HAP-1 (cell line): ENCODE measurements at regions not wholly inside any gene's neighbourhood (a gene's known extent, or its start where the extent isn't known, plus 50 kb on each side); places are given as distances from the start of the nearest gene placed in this dataset.
"Not testable (repeated sequence)": the region's sequence is repeated elsewhere in the genome, so short reads cannot be mapped to it uniquely, and the experiment has no call there.

Experiments
- DNase-seq, 2 experiments: peaks; one replicate each; pipeline ENCODE4 v3.0.0-alpha.2; 2016 to 2020; ENCODE audit warnings: low spot score in 2 of 2
- H3K27me3 ChIP-seq: fragments of 250-450 bp; sonication (Bioruptor Pico); 2 replicates; pipeline ENCODE4 v1.5.1; 2020; ENCODE audit warnings: low read depth, mild to moderate bottlenecking, moderate library complexity
- H3K36me3 ChIP-seq: fragments of 250-450 bp; sonication (Bioruptor Pico); replicated peaks from 2 replicates; pipeline ENCODE4 v1.5.1; 2020; ENCODE audit warnings: mild to moderate bottlenecking
- H3K4me1 ChIP-seq: fragments of 250-450 bp; sonication (Bioruptor Pico); 2 replicates; pipeline ENCODE4 v1.5.1; 2020; ENCODE audit warnings: mild to moderate bottlenecking
- H3K4me3 ChIP-seq: fragments of 250-450 bp; sonication (Bioruptor Pico); 2 replicates; pipeline ENCODE4 v1.5.1; 2020; ENCODE audit warnings: mild to moderate bottlenecking, moderate library complexity
- H3K9me3 ChIP-seq: fragments of 250-450 bp; sonication (Bioruptor Pico); 2 replicates; pipeline ENCODE4 v1.5.1; 2020; ENCODE audit warnings: mild to moderate bottlenecking, moderate library complexity
- in situ Hi-C: fragments of 300-500 bp; cut with MboI; formaldehyde crosslinking; loops from 3 replicates; pipeline ENCODE4 v1.14.3; 2020; ENCODE audit warnings: low sequenced_read_pairs, inconsistent platforms, mixed read lengths

DNA sequence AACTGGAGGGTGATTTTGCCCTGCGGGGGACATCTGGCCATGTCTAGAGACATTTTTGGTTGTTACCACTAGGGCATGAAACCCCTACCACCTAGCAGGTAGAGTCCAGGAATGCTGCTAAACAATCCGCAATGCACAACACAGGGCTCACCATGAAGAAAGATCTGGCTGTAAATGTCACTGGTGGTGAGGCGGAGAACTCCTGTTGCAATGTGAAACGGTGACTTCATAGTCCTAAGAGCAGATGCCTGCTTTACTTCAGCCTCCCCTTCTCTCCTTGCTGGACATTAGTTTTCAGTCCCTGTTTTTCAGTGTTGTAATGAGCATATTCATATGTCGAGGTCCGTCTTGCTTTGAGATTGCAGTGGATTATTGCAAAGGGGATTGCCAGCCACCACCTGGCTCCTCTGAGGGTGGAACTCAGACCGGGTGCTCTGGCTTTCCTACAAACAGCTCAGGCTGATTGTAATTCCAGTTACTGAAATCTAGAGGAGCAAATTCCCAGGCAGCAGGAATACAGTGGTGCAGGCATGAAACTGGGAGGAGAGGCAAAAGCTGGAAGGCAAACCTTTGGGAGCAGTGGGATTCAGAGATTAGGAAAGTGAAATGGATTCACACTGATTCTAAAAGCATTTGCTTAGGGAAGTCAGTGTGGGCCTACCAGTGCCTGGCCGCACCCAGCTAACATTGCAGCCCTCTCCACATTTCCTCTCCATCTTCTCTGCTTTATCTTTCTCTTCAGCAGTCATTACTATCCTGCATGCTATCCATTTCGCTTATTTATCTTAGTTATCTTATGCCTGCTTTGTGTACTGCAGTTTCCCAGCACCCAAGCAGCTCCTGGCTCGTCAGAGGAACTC lies 76.1 kb upstream of the PCDH8 start:
- H3K4me3 ChIP-seq, result no peak overlapping the region
- DNase-seq, result no peak
- H3K27me3 ChIP-seq, result peaks cover 5% of the 10 kb centered on the region
- H3K4me1 ChIP-seq, result no peaks in the 10 kb centered on the region
- H3K36me3 ChIP-seq, result no peaks in the 10 kb centered on the region
- H3K9me3 ChIP-seq, result no peaks in the 10 kb centered on the region
- in situ Hi-C loops, result no loop called here

- in situ Hi-C loops, result no loop called here
- DNase-seq, result no peak
- H3K27me3 ChIP-seq, result peaks cover 5% of the 10 kb centered on the region
- H3K4me1 ChIP-seq, result no peaks in the 10 kb centered on the region
- no peaks in the 10 kb centered on the region for H3K9me3 ChIP-seq
- no peak overlapping the region for H3K4me3 ChIP-seq
- no peaks in the 10 kb centered on the region for H3K36me3 ChIP-seq
These were observed 74.5 kb upstream of the PCDH8 start for GRCh38 chr13:52922961-52923360.

DNA sequence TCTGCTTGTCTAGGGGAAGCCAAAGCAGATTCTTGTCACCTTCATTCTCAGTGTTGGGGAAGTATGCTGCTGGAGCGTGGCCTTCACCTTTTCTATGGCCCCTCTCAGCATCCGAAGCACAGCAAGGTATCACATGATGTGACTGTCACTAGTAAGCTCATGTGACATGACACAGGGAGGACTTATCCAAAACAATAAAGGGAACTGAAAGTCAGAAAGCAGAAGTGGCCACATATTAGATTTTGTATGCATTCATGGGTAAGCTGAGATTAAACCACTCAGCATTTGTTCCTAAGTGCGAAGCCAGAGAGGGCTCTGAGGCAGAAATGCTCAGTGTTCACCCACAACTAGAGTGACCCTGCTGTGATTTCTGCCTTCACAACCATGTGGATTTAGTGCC lies 72.8 kb upstream of the PCDH8 start:
- H3K4me3 ChIP-seq, result no peak overlapping the region
- H3K36me3 ChIP-seq, result no peaks in the 10 kb centered on the region
- H3K4me1 ChIP-seq, result no peaks in the 10 kb centered on the region
- H3K27me3 ChIP-seq, result no peaks in the 10 kb centered on the region
- no peak for DNase-seq
- in situ Hi-C loops, result no loop called here
- no peaks in the 10 kb centered on the region for H3K9me3 ChIP-seq

- in situ Hi-C loops, result no loop called here
- H3K9me3 ChIP-seq, result no peaks in the 10 kb centered on the region
- H3K4me1 ChIP-seq, result no peaks in the 10 kb centered on the region
- H3K27me3 ChIP-seq, result peaks cover 20% of the 10 kb centered on the region
- no peak for DNase-seq
- no peak overlapping the region for H3K4me3 ChIP-seq
- H3K36me3 ChIP-seq, result no peaks in the 10 kb centered on the region
These were observed 68.1 kb upstream of the PCDH8 start for GRCh38 chr13:52916486-52916990.

GRCh38 chr13:52911340-52911739 lies 62.9 kb upstream of the PCDH8 start:
- H3K9me3 ChIP-seq, result no peaks in the 10 kb centered on the region
- no peaks in the 10 kb centered on the region for H3K4me1 ChIP-seq
- H3K27me3 ChIP-seq, result peaks cover 67% of the 10 kb centered on the region
- no peak for DNase-seq
- in situ Hi-C loops, result no loop called here
- no peak overlapping the region for H3K4me3 ChIP-seq
- H3K36me3 ChIP-seq, result no peaks in the 10 kb centered on the region

DNA sequence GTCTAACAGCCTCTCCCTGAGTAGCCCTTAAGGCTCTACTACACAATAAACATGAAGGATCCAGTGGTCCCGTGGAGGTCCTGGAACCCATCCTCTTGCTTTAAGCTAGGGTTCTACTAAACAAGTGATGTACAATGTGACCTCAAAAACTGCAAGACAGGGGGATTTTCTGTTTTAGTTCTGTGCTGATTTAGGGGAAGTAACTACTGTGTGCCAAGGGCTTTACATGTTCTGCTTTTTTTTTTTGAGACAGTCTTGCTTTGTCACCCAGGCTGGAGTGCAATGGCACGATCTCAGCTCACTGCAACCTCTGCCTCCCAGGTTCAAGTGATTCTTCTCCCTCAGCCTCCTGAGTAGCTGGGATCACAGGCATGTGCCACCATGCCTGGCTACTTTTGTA lies 61.9 kb upstream of the PCDH8 start:
- in situ Hi-C loops, result not testable (repeated sequence)

GRCh38 chr13:52906122-52906903 lies 57.9 kb upstream of the PCDH8 start:
- peaks cover 62% of the 10 kb centered on the region for H3K27me3 ChIP-seq
- no peak overlapping the region for H3K4me3 ChIP-seq
- DNase-seq, result no peak
- peaks cover 7% of the 10 kb centered on the region for H3K4me1 ChIP-seq
- no peaks in the 10 kb centered on the region for H3K36me3 ChIP-seq
- H3K9me3 ChIP-seq, result no peaks in the 10 kb centered on the region
- in situ Hi-C loops, result no loop called here

More for the DNA sequence above, 61.9 kb upstream of the PCDH8 start:
- not testable (repeated sequence) for DNase-seq, H3K9me3 ChIP-seq, H3K4me1 ChIP-seq, H3K4me3 ChIP-seq, H3K36me3 ChIP-seq
- H3K27me3 ChIP-seq, result peaks cover 76% of the 10 kb centered on the region

DNA sequence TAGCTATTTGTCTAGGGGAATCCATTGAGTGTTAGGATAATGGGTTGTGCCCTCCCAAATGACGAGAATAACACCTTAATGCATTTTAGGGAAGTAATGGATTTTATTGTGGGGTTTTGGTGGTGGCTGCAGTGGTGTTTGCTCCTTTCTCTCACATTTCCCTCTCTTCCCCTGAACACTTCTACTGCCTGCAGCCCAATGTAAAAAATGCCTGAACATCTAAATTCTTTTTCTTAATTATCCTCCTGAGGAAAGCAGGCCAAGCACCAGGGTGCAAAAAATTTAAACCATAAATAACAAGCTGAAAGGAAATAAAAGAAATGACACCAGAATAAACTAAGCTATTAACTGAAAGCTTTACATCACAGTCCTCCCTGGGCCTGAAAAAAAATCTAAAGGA lies 57.3 kb upstream of the PCDH8 start:
- DNase-seq, result no peak
- peaks cover 56% of the 10 kb centered on the region for H3K27me3 ChIP-seq
- in situ Hi-C loops, result no loop called here
- peaks cover 7% of the 10 kb centered on the region for H3K4me1 ChIP-seq
- no peak overlapping the region for H3K4me3 ChIP-seq
- no peaks in the 10 kb centered on the region for H3K9me3 ChIP-seq
- no peaks in the 10 kb centered on the region for H3K36me3 ChIP-seq

DNA sequence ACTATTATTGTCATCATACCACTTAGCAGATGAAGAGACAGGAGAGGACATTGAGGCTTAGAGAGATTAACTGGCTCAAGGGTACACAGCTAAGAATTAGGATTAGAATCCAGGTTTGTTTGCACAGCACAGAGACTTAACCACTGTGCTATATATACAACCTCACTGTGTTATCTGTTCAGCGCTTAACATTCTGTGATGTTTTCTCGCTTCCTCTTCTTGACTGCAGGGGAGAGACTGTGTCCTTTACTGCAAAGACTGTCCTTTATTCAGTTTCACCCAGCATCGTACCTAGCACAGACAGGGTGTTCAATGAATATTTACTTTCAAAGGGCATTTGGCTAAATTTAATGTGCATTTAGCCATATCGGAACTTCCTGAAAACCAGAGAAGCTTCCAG lies 54.9 kb upstream of the PCDH8 start:
- Histone ChIP-seq H3K27me3 (peaks cover 35% of the 10 kb centered on the region), H3K36me3 (no peaks in the 10 kb centered on the region), H3K4me1 (peaks cover 7% of the 10 kb centered on the region), H3K9me3 (no peaks in the 10 kb centered on the region), H3K4me3 (no peak overlapping the region)
- peak in 1 of 2 experiments; percentile 82 for DNase-seq
- in situ Hi-C loops, result no loop called here

DNA sequence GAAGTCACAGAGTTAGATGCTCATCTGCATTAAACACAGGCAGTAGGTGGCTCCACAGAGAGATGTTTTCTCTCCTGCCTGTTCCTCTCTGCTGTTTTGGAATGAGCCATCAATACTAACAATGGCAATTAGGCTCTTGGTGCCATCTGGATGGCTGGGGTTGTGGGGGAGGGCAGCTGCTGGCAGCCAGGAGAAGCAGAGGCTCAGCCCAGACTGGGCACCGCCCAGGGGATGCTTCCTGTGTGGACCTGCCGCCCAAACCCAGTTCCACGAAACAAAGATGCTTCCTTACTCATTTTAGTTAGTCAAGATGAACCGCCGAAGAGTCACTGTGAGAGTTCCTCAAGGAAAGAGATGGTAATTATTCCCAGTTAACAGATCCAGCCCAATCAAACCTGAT lies 50.8 kb upstream of the PCDH8 start:
- Histone ChIP-seq H3K27me3 (no peaks in the 10 kb centered on the region), H3K36me3 (no peaks in the 10 kb centered on the region), H3K9me3 (no peaks in the 10 kb centered on the region), H3K4me3 (no peak overlapping the region), H3K4me1 (peaks cover 7% of the 10 kb centered on the region)
- no peak for DNase-seq
- in situ Hi-C loops, result no loop called here
